CD4-positive, alpha-beta T cell treated with Interleukin-2 at 100 ng/mL for 4 hours (primary cell): ENCODE measurements at regions not wholly inside any gene's neighbourhood (a gene's known extent, or its start where the extent isn't known, plus 50 kb on each side); places are given as distances from the start of the nearest gene placed in this dataset.

ENCODE experiments used
- DNase-seq: peaks from one replicate; pipeline ENCODE4 v3.0.0-alpha.2; 2020; ENCODE audit warnings: low spot score

- no peak for DNase-seq
These were observed 173.2 kb upstream of the TECRL start for GRCh38 chr4:64582492-64582891.

GRCh38 chr4:64581422-64581821, 172.2 kb upstream of the TECRL start:
- DNase-seq, result no peak

GRCh38 chr4:64564126-64564525, 154.9 kb upstream of the TECRL start:
- DNase-seq, result no peak

- no peak for DNase-seq
These were observed 150.3 kb upstream of the TECRL start for GRCh38 chr4:64559571-64559970.

GRCh38 chr4:64551125-64551524, 141.9 kb upstream of the TECRL start:
- DNase-seq, result no peak

- no peak for DNase-seq
These were observed 136.3 kb upstream of the TECRL start for GRCh38 chr4:64545593-64545992.

GRCh38 chr4:64539234-64539849, 130.1 kb upstream of the TECRL start:
- peak; percentile 5 for DNase-seq

GRCh38 chr4:64538219-64538618, 129.0 kb upstream of the TECRL start:
- DNase-seq, result no peak

GRCh38 chr4:64533637-64534036, 124.4 kb upstream of the TECRL start:
- DNase-seq, result no peak

GRCh38 chr4:64533159-64533558, 123.9 kb upstream of the TECRL start:
- no peak for DNase-seq

GRCh38 chr4:64520421-64520820, 111.2 kb upstream of the TECRL start:
- DNase-seq, result no peak

- no peak for DNase-seq
These were observed 109.3 kb upstream of the TECRL start for GRCh38 chr4:64518600-64518999.

- DNase-seq, result no peak
These were observed 106.9 kb upstream of the TECRL start for GRCh38 chr4:64516176-64516575.

- no peak for DNase-seq
These were observed 98.8 kb upstream of the TECRL start for GRCh38 chr4:64508089-64508488.

GRCh38 chr4:64503945-64504675, 94.9 kb upstream of the TECRL start:
- no peak for DNase-seq

- DNase-seq, result no peak
These were observed 94.2 kb upstream of the TECRL start for GRCh38 chr4:64503416-64503815.

- no peak for DNase-seq
These were observed 88.2 kb upstream of the TECRL start for GRCh38 chr4:64497491-64497890.

- no peak for DNase-seq
These were observed 86.7 kb upstream of the TECRL start for GRCh38 chr4:64495946-64496345.

- DNase-seq, result no peak
These were observed 80.4 kb upstream of the TECRL start for GRCh38 chr4:64489628-64490027.

GRCh38 chr4:64479338-64479737, 70.1 kb upstream of the TECRL start:
- no peak for DNase-seq

- DNase-seq, result no peak
These were observed 67.9 kb upstream of the TECRL start for GRCh38 chr4:64477127-64477526.

GRCh38 chr4:64465263-64465662, 56.0 kb upstream of the TECRL start:
- no peak for DNase-seq

- no peak for DNase-seq
These were observed 55.3 kb upstream of the TECRL start for GRCh38 chr4:64464581-64464980.
